ENCODE measurements at regions not wholly inside any gene's neighbourhood (a gene's known extent, or its start where the extent isn't known, plus 50 kb on each side); places are given as distances from the start of the nearest gene placed in this dataset.

DNA sequence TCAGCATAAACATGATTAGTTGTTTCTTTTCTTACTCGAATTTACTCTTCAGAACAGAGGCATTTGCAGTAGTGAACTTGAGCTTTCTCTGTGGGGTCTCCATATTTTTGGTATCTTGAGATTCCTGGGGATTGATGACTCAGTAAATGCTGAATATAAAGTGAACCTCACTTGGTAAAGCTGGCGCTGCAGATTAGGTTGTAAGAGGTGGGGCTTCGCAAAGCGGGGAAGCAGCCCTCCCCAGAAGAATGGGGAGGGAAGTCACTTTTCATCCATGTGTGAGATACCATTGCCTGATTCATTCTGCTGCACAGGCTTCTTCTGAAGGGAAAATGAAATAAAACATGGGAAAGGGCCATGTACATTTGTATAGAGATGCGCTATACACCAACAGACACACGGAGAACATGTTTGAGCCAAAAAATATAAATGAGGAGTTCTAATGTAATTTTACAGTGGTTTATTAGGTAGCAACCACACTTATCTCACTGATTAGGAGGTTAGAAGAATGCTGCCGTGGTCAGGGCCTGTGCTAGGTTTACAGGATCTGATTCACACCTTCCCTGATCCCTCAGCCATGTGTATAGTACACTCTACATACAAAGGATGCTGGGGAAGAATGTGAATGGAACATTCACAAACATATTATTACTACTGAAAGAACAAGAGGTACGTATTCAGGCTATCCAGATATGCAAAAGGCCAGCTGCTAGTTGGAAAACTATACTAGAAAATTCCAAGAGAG, 63.5 kb downstream of the DNTTIP2 start:
- DNase-seq: peak; percentile 77

DNA sequence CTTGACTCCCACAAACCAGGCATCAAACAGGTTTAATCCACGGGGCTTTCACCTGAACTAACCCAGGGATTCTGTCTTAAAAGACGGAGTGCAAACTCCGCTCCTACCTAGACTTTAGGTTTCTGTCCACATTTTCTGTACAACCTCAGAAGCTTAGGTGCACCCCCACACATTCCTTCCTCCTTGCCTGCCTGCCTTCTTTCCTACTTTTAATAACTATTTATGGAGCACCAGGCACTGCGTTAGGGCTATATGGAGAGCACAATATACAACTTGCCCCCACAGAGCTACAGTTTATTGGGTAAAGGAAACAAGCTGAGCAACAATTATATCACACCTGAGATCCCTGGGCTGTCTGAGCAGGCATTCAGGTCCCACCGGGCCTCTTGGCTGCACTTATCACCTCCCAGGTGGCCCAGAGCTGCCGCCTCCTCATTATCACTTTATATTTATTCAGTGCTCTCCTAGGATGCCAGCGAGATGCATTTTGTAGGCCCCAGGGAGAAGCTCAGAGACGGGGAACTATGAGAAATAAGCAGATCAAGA, 64.1 kb downstream of the DNTTIP2 start:
- no peak for DNase-seq

DNA sequence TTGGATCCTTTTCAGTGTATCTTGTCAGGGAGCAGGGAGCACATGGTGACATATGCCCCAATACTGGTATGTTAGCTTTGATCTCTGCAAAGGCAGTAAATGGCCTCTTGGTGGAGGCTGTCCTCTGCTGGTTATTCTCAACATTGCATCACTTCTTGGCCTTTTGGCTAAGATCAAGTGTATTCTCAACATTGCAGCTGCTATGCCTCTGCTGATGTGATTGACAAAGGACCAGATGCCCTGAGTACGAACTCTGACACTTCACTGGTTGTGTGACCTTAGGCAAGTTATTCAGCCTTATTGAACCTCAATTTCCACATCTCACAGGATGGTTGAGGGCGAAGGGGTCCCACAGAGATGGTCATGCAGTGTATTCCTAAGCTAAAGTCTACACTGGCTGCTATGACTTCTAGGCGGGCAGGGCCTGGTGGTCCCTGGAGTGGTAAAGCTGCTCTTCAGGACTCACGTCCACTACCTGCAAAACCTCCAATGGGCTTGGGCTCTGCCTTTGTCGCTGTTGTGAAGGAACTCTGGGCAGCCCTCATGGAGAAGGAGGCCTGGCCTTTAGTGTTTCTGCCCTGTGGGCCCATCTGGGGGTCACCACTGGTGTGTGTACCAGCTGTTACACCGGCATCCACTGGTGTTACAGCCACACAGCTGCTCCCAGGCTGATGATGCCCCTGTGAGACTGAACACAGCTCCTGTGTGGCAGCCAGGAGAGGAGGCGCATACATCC, 64.8 kb downstream of the DNTTIP2 start:
- DNase-seq: peak; percentile 81

DNA sequence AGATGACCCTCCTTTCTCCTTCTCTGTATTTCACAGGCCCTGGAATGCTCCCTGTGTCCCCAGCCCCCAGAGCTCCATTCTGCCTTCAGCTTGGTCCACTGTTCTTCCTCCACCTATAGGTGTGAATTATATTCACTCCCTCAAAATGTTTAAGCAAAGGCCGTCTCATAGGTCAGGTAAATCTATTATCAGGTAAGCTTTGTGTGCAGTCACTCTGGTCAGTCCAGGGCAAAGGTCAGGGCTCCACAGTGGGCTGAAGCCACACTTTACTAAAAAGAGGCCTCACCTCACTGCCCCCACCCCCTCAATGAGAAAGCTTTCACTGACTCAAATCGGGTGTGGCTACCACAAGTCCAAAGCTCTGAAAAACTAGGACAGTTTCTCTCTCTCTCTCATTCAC, 65.9 kb downstream of the DNTTIP2 start:
- no peak for DNase-seq

DNA sequence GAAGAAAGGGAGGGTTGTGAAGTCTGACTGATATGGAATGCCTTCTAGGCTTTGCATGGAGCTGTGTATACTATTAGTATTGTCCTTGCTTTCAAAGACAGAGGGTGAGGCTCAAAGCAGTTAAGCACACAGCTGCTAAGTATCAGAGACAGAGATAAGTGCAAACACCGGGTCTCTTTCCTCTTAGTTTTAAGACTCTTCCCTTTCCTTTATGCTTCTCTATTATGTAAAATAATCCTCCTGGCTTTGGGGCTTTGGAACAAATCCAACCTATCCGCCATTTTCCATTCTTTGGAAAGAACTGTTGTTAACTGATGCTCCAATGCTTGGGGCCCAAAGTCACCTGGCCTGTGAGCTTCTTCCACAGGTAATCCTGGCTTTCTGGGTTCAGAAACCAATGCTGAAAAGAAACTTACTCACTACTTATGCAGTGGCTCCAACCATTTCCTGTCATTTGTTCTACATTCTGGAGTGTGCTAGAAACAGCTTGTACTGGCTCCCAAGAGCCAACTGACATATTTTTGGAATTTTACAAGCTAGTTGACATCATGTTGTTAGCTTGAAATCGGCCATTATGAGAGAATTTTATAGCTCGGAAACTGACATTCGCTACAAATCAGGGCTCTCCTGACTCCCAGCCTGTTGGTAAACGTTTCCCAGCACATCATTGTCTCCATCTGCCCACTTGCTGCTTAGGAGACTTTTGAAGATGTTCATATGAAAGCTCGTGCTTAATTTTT, 67.5 kb downstream of the DNTTIP2 start:
- DNase-seq: peak; percentile 55

DNA sequence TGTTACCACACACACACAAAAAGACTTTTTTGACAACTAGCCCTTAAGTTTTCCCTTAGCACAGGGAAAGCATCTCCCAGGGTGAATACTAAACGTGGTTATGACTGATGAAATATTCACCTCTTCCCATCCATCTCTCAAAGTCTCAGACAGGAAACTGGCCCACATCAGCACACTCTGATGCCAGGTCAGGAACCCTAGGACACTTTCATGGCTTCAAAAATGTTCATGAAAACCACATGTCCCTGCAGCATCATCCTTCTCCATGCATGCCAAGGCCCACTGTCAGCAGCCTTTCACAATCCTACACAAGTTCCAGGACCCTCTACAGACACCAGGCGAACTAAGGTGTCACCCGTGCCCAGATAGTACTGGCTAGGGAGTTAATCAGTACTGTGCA, 68.7 kb downstream of the DNTTIP2 start:
- DNase-seq: peak; percentile 63

DNA sequence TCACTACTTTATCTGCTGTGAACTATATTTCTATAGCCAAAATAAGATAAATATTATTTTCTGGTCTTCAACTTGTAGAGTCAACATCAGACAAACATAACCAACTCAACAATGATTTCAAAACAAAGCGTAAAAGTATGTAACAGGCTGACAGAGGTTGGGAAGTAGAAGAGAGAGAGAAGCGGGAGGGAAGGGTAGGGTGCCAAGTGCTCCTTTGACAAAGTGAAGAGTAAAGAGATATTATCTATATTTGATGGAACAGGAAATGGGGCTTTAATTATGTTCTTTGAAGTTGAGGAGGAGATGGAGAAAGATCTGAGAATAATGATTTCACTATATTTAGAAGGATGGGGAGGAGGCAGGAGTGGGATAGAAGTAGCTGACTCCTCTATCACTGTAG, 70.1 kb downstream of the DNTTIP2 start:
- no peak for DNase-seq

DNA sequence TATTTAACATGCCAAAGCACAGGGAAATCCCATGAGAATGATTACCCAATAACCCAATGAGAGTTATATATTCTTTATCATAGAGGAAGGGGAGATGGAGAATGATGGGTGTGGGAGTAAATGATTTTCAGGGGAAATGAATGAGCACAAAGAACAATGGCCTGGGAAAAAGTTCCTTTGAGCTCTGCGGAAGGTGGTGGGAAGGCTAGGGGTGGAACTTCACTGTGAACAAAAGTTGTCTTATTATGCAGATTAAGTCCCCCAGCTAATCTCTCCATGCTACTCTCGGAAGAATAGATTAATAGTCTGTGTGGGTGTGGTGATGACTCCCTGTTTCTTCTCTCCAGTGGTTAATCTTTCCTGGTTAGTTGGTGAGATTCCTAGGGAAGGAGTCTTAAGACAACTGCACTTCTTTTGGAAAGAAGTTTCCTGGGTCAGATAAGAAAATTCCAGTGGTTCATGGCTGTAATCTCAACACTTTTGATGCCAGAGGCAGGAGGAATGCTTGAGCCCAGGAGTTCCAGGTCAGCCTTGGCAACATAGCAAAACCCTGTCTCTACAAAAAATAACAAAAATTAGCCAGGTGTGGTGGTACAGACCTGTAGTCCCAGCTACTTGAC, 71.6 kb downstream of the DNTTIP2 start:
- DNase-seq: no peak

DNA sequence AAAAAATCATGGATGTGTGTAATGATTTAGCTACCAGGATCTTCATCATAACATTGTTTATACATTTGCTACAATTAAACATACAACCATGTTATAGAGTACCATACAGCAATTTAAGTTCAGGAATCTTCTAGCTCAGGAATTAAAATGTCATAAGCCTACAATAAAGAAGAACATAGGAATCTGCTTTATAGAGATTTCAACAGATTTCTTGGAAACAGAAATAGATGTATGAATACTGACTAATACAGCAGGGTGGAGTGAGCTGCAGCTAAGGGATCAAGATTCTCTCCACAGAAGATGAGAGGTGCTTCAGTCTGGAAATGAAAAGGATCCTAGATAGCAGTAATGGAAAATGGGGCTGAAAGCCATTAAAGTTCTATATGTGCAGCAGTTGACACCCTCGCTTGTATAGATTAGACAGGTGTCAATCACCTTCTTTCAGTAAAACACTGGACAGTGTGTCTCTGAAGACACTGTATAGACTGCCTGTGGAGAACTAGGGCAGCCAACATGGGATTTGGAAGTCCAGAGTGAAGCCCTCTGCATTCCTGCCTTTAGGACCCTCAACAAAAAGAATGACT, 73.9 kb downstream of the DNTTIP2 start:
- peak; percentile 42 for DNase-seq

DNA sequence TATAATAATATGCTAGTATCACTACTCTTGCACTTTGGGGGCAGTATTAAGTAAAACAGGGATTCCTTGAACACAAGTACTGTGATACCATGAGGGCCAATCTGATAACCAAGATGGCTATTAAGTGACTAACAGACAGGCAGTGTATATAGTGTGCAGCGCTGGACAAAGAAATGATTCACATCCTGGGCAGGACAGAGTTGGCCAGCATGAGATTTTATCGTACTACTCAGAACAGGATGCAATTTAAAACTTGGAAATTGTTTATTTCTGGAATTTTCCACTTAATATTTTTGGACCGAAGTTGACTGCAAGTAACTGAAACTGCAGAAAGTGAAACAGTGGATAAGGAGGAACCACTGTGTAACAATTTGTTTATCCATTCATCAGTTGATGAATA, 74.6 kb downstream of the DNTTIP2 start:
- peak; percentile 85 for DNase-seq

DNA sequence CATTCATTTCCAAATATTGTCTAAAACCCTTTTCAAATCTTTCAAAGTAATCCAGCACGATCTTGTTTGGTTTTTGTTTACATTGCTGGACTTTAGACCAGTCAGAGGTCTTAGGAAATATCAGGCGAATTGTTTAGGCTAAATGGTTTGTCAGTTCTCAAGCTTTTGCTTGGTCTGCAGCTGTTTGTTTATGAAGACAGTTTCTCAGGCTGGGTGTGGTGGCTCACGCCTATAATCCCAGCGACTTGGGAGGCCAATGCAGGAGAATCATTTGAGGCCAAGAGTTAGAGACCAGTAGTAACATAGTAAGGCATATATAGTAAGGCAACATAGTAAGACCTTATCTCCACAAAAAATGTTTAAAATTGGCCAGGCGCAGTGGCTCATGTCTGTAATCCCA, 77.5 kb downstream of the DNTTIP2 start:
- DNase-seq: no peak

DNA sequence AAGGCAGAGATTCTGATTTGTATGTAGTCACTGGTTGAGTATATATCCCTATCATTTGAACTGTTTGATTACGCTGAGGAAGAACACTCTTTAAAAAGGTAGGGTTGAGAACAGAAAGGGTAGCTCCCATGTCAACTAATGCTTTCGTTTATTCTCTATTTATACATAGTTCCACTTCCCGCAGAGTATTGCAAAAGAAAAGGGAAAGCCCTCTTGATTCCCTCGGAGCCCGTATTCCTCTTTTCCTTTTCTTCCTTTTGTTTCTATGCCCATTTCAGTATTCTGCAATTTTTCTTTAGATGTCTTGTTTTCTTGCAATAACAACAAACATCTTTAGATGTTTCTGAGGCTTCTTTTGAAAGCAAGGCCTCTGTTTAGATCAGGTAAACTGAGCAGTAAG, 78.2 kb downstream of the DNTTIP2 start:
- no peak for DNase-seq

DNA sequence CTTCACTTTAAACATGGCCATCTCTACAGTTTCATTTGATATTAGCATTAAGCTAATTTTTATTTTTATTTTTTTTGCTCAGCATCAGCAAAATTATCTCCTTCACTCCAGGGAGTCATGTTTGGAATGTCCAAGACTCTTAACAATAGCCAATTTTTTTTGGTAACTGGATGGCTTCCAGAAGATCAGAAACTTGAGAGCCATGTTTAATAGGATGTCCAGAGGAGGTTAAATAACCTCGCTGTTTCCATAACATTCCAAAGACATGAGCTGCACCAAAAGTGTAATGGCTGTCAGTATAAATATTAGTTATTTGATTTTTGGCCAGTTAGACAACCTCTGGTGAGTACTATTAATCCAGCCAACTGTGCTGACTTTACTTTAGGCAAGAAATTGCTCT, 80.7 kb downstream of the DNTTIP2 start:
- DNase-seq: peak; percentile 83

DNA sequence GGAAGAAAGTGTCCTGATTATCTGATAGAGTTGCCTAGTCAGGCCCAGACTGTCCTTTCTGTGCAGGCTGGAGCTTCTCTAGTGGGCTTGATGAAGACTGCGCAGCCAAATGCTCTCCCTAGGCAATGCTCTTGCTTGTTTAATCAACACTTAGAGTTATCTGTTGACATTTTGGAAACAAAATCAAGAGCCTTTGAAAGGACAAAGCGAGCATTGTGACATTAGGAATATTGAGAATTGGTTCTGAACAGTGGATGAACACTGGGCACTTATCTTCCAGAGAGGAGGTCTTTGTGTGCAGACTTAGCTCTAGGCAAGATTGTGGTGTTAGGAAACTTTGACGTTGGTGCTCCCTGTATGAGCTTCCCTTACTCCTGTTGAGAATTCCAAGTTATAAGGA, 94.5 kb downstream of the DNTTIP2 start:
- DNase-seq: no peak

DNA sequence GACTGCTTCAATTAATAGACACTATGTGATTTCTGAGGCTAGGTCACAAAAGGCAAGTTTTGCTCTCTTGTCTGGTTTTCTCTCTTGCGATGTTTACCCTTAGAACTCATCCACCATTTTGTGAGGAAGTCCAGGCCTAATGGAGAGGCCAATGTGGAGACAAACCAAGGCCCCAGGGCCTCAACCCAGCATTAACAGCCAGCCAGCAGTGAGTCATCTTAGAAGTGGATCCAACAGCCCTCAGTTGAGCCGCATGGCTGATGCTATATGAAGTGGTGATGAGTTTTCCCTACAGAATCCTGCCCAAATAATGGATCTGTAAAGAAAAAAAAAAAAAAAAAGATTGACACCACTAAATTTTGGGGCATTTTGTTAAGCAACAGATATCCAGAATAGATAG, 95.1 kb downstream of the DNTTIP2 start:
- no peak for DNase-seq

DNA sequence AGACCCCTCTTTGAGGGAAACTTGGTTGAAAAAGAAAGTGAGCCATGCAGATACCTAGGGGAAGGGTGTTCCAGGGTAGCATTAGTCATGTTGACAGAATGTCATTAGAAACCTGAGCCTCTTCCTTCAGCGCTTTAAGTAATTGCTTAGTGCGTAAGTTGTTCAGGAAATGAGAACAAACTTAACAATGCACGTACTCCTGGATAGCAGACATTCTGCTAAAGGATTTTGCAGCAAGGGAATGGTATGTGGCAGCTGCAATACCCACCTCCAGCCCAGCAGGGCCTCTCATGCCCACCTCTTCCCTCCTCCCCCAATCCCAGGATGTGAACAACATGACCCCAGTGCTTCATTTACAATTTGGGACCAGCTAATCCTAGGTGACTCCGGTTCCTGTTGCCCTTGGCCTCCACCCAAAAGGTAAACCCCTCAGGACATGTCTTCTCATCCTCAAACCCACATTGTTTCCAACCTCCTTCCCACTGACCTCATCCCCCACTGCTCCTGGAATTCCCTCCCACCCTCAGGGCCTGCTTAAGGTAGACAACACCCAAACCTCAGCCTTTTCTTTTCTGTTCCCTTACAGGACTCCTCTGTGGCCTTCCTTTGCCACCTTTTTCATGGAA, 98.0 kb upstream of the BCAR3 start:
- DNase-seq: peak; percentile 94

DNA sequence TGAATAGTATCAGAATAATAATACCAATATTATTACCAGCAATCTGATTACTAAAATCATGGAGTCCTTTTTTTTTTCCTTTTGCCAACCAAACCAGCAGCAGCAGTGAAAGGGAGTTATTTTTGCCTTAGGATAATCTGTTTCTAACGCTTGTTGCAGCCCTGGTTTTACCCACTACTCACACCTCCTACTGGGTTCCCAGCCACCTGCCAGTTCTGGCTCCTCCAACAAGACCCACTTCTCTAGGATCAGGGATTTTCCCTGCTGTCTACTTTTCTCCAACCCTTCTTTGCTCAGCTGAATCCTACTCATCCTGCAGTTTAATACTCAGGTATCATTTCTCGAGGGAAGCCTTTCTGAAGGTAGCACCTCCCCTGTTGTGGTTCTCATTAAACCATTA, 96.8 kb upstream of the BCAR3 start:
- DNase-seq: no peak

DNA sequence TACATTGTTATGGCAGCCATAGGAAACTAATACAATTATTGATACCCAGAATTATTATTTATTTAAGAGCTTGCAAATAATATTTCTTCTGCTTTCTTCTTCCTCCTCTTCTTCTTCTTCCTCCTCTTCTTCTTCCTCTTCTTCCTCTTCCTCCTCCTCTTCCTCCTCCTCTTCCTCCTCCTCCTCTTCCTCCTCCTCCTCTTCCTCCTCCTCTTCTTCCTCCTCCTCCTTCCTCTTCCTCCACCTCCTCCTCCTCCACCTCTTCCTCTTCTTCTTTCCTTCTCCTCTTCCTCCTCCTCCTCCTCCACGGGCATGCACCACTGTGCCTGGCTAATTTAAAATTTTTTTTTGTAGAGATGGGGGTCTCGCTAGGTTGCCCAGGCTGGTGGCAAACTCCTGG, 95.6 kb upstream of the BCAR3 start:
- no peak for DNase-seq

DNA sequence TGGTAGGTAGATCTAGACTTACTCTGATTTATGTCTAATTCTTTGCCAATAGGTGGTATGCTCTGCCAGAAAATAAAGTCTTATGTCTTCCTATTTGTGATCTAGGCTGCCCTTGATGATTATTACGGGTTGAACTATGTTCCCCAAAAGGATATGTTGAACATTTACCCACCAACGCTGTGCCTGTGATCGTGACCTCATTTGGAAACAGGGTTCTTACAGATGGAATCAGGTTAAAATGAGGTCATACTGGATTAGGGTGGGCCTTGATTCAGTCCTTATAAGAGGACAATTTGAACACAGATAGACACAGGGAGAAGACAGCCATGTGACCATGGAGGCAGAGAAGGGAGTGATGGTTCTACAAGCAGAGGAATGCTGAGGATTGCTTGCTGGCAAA, 95.1 kb upstream of the BCAR3 start:
- no peak for DNase-seq

DNA sequence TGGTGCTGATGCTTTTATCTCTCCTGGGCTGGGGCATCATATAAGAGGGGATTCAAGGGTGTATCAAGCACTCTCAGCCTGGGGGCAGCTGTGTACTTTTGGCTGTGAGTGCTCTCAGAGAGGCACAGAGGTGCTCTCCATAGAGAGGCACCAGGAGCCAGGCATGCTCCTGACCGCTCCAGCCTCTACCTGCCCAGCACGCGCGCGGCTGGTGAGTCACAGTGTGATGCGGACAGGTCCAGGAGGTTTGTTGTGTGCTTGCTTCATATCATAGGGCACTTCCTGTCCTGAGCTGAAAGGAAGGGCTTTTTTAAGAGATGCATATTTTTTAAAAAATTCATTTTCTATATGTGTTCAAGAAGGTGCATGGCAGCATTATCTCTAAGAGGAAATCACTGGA, 93.6 kb upstream of the BCAR3 start:
- DNase-seq: no peak

DNA sequence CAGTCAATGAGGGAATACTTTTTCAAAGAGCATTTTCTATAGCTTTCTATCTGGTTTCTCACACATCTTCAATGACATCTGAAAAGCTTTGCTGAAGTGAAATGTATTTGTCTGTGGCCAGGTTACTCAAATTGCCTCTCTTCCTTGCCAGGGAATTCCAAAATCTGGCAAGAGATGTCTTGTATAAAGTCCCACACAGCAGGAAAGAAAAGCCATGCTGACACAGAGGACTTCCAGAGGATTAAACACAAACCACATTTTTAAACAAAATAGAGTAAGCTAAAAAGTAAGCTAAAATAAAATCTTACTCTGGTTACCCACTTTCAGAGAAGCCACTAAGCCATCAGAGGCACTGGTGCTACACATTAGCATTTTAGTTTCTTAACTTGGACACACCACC, 93.1 kb upstream of the BCAR3 start:
- peak; percentile 75 for DNase-seq
